ENCODE measurements at regions not wholly inside any gene's neighbourhood (a gene's known extent, or its start where the extent isn't known, plus 50 kb on each side); places are given as distances from the start of the nearest gene placed in this dataset.
"Not testable (repeated sequence)": the region's sequence is repeated elsewhere in the genome, so short reads cannot be mapped to it uniquely, and the experiment has no call there.

GRCh38 chr18:40250236-40250635 is 1704.8 kb upstream of the PIK3C3 start:
- no peaks in the 10 kb centered on the region for H4K20me1 ChIP-seq (ENCODE audit: low read depth)
- Mint-ChIP-seq H3K4me3 (no peak overlapping the region), H3K4me1 (no peaks in the 10 kb centered on the region), H3K36me3 (no peaks in the 10 kb centered on the region), H3K27me3 (ENCODE audit: insufficient read depth, low read depth) (no peaks in the 10 kb centered on the region), H3K27ac (no peak overlapping the region), H3K9me3 (peaks cover 9% of the 10 kb centered on the region)
- H3K4me3 ChIP-seq: no peak overlapping the region
- peaks cover 4% of the 10 kb centered on the region for H3K4me1 ChIP-seq
- DNase-seq (ENCODE audit: low spot score): no peak
- no peaks in the 10 kb centered on the region for H3K9me3 ChIP-seq (ENCODE audit: low read depth)
- no peaks in the 10 kb centered on the region for H3K79me2 ChIP-seq (ENCODE audit: low read depth)
- H3K27me3 ChIP-seq: no peaks in the 10 kb centered on the region
- no peak overlapping the region for H3K4me2 ChIP-seq
- TF ChIP-seq EZH2 (IDR thresholded peaks at IDR 0.05) (no peak), EZH2phosphoT487 (IDR thresholded peaks at IDR 0.05) (no peak), CTCF (IDR thresholded peaks at IDR 0.05) (no peak)
- H3F3A ChIP-seq (ENCODE audit: low read depth): no peaks in the 10 kb centered on the region
- H3K27ac ChIP-seq: no peak overlapping the region
- no peak overlapping the region for H2AFZ ChIP-seq (replicated peaks)
- H3K36me3 ChIP-seq: no peaks in the 10 kb centered on the region
- no peak overlapping the region for H3K9ac ChIP-seq

- no peak overlapping the region for H2AFZ ChIP-seq (replicated peaks)
- no peaks in the 10 kb centered on the region for H3F3A ChIP-seq (ENCODE audit: low read depth)
- no peaks in the 10 kb centered on the region for H3K79me2 ChIP-seq (ENCODE audit: low read depth)
- no peak overlapping the region for H3K27ac Mint-ChIP-seq
- peaks cover 10% of the 10 kb centered on the region for H3K9me3 Mint-ChIP-seq
- no peaks in the 10 kb centered on the region for H3K27me3 Mint-ChIP-seq (ENCODE audit: insufficient read depth, low read depth)
- no peak overlapping the region for H3K4me3 Mint-ChIP-seq
- no peaks in the 10 kb centered on the region for H4K20me1 ChIP-seq (ENCODE audit: low read depth)
- H3K4me3 ChIP-seq: no peak overlapping the region
- no peaks in the 10 kb centered on the region for H3K9me3 ChIP-seq (ENCODE audit: low read depth)
- no peaks in the 10 kb centered on the region for H3K36me3 Mint-ChIP-seq
- H3K4me2 ChIP-seq: no peak overlapping the region
- peaks cover 3% of the 10 kb centered on the region for H3K4me1 Mint-ChIP-seq
- peaks cover 4% of the 10 kb centered on the region for H3K4me1 ChIP-seq
- DNase-seq (ENCODE audit: low spot score): no peak
- TF ChIP-seq CTCF (IDR thresholded peaks at IDR 0.05): no peak
- TF ChIP-seq EZH2 (IDR thresholded peaks at IDR 0.05): no peak
- no peak for TF ChIP-seq EZH2phosphoT487 (IDR thresholded peaks at IDR 0.05)
- H3K9ac ChIP-seq: no peak overlapping the region
- no peaks in the 10 kb centered on the region for H3K27me3 ChIP-seq
- H3K36me3 ChIP-seq: no peaks in the 10 kb centered on the region
- H3K27ac ChIP-seq: no peak overlapping the region
These were observed 1705.5 kb upstream of the PIK3C3 start for GRCh38 chr18:40249390-40250080.

GRCh38 chr18:40245612-40246011 is 1709.4 kb upstream of the PIK3C3 start:
- peaks cover 14% of the 10 kb centered on the region for H3K4me1 Mint-ChIP-seq
- H3F3A ChIP-seq (ENCODE audit: low read depth): not testable (repeated sequence)

GRCh38 chr18:40243607-40244006 is 1711.4 kb upstream of the PIK3C3 start:
- no peaks in the 10 kb centered on the region for H3K9me3 ChIP-seq (ENCODE audit: low read depth)
- Mint-ChIP-seq H3K36me3 (no peaks in the 10 kb centered on the region), H3K27ac (no peak overlapping the region), H3K4me1 (peaks cover 14% of the 10 kb centered on the region), H3K4me3 (no peak overlapping the region), H3K27me3 (ENCODE audit: insufficient read depth, low read depth) (no peaks in the 10 kb centered on the region), H3K9me3 (peaks cover 7% of the 10 kb centered on the region)
- no peaks in the 10 kb centered on the region for H3F3A ChIP-seq (ENCODE audit: low read depth)
- H3K4me1 ChIP-seq: no peaks in the 10 kb centered on the region
- TF ChIP-seq EZH2 (IDR thresholded peaks at IDR 0.05): no peak
- TF ChIP-seq CTCF (IDR thresholded peaks at IDR 0.05): no peak
- TF ChIP-seq EZH2phosphoT487 (IDR thresholded peaks at IDR 0.05): no peak
- no peak overlapping the region for H3K9ac ChIP-seq
- no peaks in the 10 kb centered on the region for H3K27me3 ChIP-seq
- no peaks in the 10 kb centered on the region for H4K20me1 ChIP-seq (ENCODE audit: low read depth)
- H3K79me2 ChIP-seq (ENCODE audit: low read depth): no peaks in the 10 kb centered on the region
- no peak for DNase-seq (ENCODE audit: low spot score)
- H2AFZ ChIP-seq (replicated peaks): no peak overlapping the region
- no peak overlapping the region for H3K27ac ChIP-seq
- no peak overlapping the region for H3K4me2 ChIP-seq
- no peak overlapping the region for H3K4me3 ChIP-seq
- H3K36me3 ChIP-seq: no peaks in the 10 kb centered on the region

More at GRCh38 chr18:40245612-40246011, 1709.4 kb upstream of the PIK3C3 start:
- not testable (repeated sequence) for H3K27ac ChIP-seq; H3K9me3 ChIP-seq (ENCODE audit: low read depth); H3K27ac Mint-ChIP-seq; H3K4me3 ChIP-seq; H3K27me3 Mint-ChIP-seq (ENCODE audit: insufficient read depth, low read depth); H3K36me3 Mint-ChIP-seq; H2AFZ ChIP-seq (replicated peaks); H3K79me2 ChIP-seq (ENCODE audit: low read depth); DNase-seq (ENCODE audit: low spot score); H3K4me3 Mint-ChIP-seq; H3K27me3 ChIP-seq; H3K4me1 ChIP-seq; H3K9ac ChIP-seq; H3K4me2 ChIP-seq; H4K20me1 ChIP-seq (ENCODE audit: low read depth); H3K36me3 ChIP-seq
- peaks cover 10% of the 10 kb centered on the region for H3K9me3 Mint-ChIP-seq
